WERI-Rb-1 (cell line): ENCODE measurements at regions not wholly inside any gene's neighbourhood (a gene's known extent, or its start where the extent isn't known, plus 50 kb on each side); places are given as distances from the start of the nearest gene placed in this dataset.
"Not testable (repeated sequence)": the region's sequence is repeated elsewhere in the genome, so short reads cannot be mapped to it uniquely, and the experiment has no call there.

Source experiments
- DNase-seq: peaks from one replicate; pipeline ENCODE4 v3.0.0-alpha.2; 2020
- H3K27ac ChIP-seq: fragments of 250-450 bp; sonication (Bioruptor Pico); 2 replicates; pipeline ENCODE4 v1.5.1; 2020; ENCODE audit warnings: mild to moderate bottlenecking, moderate library complexity
- H3K27me3 ChIP-seq: fragments of 250-450 bp; sonication (Bioruptor Pico); 2 replicates; pipeline ENCODE4 v1.5.1; 2021; ENCODE audit warnings: mild to moderate bottlenecking, low read depth, moderate library complexity; ENCODE audit not compliant: insufficient read depth, severe bottlenecking
- H3K36me3 ChIP-seq: fragments of 250-450 bp; sonication (Bioruptor Pico); 2 replicates; pipeline ENCODE4 v1.5.1; 2020; ENCODE audit warnings: mild to moderate bottlenecking, moderate library complexity
- H3K4me3 ChIP-seq: 2 replicates; pipeline ENCODE4 v1.5.1; 2011; ENCODE audit warnings: low read depth, mild to moderate bottlenecking, control low read depth, low read length
- H3K9me3 ChIP-seq: fragments of 250-450 bp; sonication (Bioruptor Pico); 2 replicates; pipeline ENCODE4 v1.5.1; 2021; ENCODE audit warnings: mild to moderate bottlenecking, moderate library complexity; ENCODE audit not compliant: severe bottlenecking
- TF ChIP-seq, protein P1 (sequence below): IDR thresholded peaks from 2 replicates; pipeline ENCODE4 v1.5.1; 2011; ENCODE audit warnings: low read depth, mild to moderate bottlenecking, control low read depth, inconsistent platforms, low read length

DNA sequence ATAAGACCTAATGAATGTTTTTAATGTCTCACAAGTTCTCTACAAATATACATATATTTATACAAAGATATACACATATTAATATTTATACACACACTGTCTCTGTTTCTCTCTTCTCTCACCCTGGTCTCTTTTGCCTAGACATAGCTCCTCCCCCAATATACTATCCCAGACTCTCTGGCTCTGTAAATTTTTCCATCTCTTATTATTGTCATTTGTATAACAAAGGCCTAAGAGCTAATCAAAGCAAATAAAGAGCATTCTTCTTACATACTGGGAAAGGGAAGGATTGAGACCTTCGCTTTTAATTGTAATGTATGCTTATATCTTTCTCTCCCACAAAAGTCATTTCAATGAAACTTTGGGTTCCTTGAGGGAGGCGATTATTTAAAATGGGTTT is 318.1 kb downstream of the ADAMTS20 start:
- TF ChIP-seq, protein P1, sequence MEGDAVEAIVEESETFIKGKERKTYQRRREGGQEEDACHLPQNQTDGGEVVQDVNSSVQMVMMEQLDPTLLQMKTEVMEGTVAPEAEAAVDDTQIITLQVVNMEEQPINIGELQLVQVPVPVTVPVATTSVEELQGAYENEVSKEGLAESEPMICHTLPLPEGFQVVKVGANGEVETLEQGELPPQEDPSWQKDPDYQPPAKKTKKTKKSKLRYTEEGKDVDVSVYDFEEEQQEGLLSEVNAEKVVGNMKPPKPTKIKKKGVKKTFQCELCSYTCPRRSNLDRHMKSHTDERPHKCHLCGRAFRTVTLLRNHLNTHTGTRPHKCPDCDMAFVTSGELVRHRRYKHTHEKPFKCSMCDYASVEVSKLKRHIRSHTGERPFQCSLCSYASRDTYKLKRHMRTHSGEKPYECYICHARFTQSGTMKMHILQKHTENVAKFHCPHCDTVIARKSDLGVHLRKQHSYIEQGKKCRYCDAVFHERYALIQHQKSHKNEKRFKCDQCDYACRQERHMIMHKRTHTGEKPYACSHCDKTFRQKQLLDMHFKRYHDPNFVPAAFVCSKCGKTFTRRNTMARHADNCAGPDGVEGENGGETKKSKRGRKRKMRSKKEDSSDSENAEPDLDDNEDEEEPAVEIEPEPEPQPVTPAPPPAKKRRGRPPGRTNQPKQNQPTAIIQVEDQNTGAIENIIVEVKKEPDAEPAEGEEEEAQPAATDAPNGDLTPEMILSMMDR, result no peak
- no peak for DNase-seq
- Histone ChIP-seq H3K9me3 (no peaks in the 10 kb centered on the region), H3K4me3 (no peak overlapping the region), H3K27me3 (no peaks in the 10 kb centered on the region), H3K36me3 (no peaks in the 10 kb centered on the region), H3K27ac (no peak overlapping the region)

DNA sequence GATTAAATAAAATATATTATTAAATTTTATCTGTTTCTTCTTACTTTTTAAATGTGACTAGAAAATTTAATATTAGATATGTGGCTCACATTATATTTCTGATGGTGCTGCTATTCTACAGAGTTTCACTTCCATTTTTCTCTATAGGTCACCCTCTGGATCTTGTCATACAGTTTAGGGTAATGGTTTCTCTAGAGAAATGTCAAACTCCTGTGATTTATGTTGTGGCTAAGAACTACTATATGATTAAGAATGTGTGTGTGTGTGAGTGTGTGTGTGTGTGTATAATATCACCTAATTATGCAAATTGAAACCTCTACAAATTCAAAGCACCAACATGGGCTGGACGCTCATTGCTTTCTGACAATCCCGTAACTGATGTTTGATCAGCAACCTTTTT is 325.9 kb downstream of the ADAMTS20 start:
- no peak for DNase-seq

DNA sequence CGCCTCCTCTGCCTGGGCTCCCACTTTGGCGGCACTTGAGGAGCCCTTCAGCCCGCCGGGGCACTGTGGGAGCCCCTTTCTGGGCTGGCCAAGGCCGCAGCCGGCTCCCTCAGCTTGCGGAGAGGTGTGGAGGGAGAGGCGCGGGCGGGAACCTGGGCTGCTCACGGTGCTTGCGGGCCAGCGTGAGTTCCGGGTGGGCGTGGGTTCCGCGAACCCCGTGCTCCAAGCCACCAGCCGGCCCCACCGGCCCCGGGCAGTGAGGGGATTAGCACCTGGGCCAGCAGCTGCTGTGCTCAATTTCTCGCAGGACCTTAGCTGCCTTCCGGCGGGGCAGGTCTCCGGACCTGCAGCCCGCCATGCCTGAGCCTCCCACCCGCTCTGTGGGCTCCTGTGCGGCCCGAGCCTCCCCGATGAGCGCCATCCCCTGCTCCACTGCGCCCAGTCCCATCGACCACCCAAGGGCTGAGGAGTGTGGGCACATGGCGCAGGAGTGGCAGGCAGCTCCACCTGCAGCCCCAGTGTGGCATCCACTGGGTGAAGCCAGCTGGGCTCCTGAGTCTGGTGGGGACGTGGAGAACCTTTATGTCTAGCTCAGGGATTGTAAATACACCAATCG is 327.7 kb downstream of the ADAMTS20 start:
- H3K9me3 ChIP-seq, DNase-seq, H3K36me3 ChIP-seq, H3K27ac ChIP-seq, H3K4me3 ChIP-seq, H3K27me3 ChIP-seq: not testable (repeated sequence)

More for the DNA sequence above, 325.9 kb downstream of the ADAMTS20 start:
- Histone ChIP-seq H3K27me3 (no peaks in the 10 kb centered on the region), H3K36me3 (no peaks in the 10 kb centered on the region), H3K27ac (no peak overlapping the region), H3K4me3 (no peak overlapping the region), H3K9me3 (no peaks in the 10 kb centered on the region)
- TF ChIP-seq, protein P1, result no peak

DNA sequence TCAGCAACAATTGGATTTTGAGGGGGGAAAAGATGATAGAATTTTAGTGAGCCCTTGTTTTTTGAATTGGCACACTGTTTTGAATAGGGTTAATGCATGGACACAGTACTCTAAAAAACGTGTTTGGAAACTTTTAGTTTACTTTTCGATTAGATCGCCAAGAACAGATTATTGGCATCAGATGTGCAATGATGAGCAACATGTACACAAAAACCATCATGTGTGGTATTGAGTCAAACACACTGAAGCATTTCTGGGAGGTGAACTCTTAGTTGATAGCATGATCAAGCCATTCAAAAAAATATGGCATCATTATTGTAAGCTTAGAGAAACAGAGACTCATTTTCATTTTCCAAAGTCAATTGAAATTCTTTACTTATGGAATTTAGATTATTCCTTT is 329.2 kb downstream of the ADAMTS20 start:
- TF ChIP-seq, protein P1, result no peak
- Histone ChIP-seq H3K4me3 (no peak overlapping the region), H3K27me3 (no peaks in the 10 kb centered on the region), H3K27ac (no peak overlapping the region), H3K36me3 (no peaks in the 10 kb centered on the region), H3K9me3 (no peaks in the 10 kb centered on the region)
- no peak for DNase-seq

DNA sequence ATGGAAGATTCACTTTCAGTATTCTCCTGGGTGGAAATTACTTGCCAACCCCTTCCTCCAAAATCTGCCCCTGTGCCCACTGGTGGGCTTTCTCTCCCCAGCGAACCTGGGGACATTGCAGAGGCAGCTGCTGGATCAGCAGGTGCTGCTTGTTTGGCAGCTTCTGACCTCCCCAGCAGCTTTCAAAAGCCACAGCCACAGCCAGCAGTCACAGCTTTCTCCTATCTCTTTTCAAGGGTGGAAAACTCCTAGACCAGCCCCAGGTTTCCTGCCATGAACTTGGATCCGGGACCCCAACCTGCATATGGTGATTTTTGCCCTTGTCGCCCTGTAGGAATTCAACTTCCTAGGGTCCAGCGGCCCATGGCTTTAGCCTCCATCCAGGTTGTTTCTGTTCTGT is 330.8 kb downstream of the ADAMTS20 start:
- H3K4me3 ChIP-seq, result no peak overlapping the region
- no peak for DNase-seq

DNA sequence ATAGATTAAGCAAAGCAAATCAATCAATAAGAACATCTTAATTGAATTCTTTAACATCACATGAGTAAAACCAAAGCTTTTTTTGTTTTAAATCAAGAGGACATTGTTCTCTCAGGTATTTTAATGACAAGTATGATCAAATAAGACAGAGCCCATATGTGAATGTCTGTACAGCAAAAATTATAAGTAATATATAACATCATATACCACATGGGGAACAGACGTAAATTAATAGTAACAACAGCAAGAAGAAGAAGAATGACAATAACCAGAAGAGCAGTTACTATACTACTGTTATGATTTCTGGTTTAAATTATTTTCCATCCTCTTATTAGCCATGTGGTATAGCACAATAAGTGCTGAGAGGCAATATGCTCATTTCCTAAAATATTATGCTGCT is 335.5 kb downstream of the ADAMTS20 start:
- H3K27ac ChIP-seq, result no peak overlapping the region
- H3K36me3 ChIP-seq, result no peaks in the 10 kb centered on the region
- DNase-seq, result no peak
- peaks cover 2% of the 10 kb centered on the region for H3K27me3 ChIP-seq
- no peaks in the 10 kb centered on the region for H3K9me3 ChIP-seq
- TF ChIP-seq, protein P1, result no peak
- no peak overlapping the region for H3K4me3 ChIP-seq

More for the DNA sequence above, 330.8 kb downstream of the ADAMTS20 start:
- Histone ChIP-seq H3K9me3 (no peaks in the 10 kb centered on the region), H3K36me3 (no peaks in the 10 kb centered on the region), H3K27ac (no peak overlapping the region), H3K27me3 (no peaks in the 10 kb centered on the region)
- TF ChIP-seq, protein P1, result no peak
